ENCODE measurements at regions not wholly inside any gene's neighbourhood (a gene's known extent, or its start where the extent isn't known, plus 50 kb on each side); places are given as distances from the start of the nearest gene placed in this dataset.

DNA sequence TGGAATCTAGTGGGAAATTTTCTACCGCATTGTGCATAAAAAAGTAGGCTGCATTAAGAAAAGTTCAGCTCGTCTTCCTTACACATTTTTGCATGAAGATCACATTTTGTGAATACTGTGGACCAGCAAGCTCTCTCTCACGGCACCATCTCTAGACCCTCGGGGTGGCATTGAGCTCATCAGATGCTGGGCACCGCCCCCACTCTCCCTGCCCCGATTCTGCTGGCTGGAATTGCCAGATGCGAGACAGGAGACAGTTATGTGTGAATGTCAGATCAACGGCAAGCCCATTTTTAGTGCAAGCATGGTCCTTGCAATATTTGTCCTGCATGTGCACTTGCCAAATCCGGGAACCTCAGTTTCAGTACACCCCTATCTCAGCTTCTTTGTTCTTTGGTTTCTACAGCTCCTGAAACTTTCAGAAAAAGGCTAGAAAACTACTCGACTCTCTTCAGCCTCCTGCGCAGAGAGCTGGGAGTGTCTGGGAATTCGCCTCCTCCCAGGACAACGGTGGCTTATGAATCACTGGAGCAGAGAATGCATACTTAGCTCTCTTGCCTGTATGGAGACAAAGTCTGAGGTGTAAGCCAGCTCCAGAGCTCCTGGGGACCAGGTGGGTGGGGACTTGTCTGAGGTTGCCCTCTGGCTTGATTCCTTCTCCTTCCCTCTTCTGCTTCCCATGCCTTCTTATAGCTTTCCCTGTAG is 285.2 kb upstream of the ATP10A start:
- Histone ChIP-seq H3K9ac (ENCODE audit: low read length) (no peak overlapping the region), H3K4me2 (replicated peaks; ENCODE audit: low read depth, low read length, poor library complexity, severe bottlenecking) (no peak overlapping the region), H3K27me3 (replicated peaks in 1 of 4; ENCODE audit: control extremely low read depth in 1 of 4, control insufficient read depth in 3 of 4, insufficient read depth in 4 of 4, low read length in 3 of 4) (no peaks in the 10 kb centered on the region), H3K4me3 (ENCODE audit: control extremely low read depth in 1 of 5, extremely low read depth in 1 of 5, insufficient read depth in 1 of 5, low read depth in 2 of 5, low read length in 4 of 5) (no peak overlapping the region), H4K20me1 (ENCODE audit: control insufficient read depth, insufficient read depth, low read length, poor library complexity, severe bottlenecking) (no peaks in the 10 kb centered on the region), H3K9me3 (ENCODE audit: control extremely low read depth in 1 of 3, control insufficient read depth in 2 of 3, insufficient read depth in 1 of 3, low read length in 2 of 3) (peaks cover 0 to 3% (median 0%) of the 10 kb centered on the region in 3 donors), H3K36me3 (replicated peaks in 1 of 2; ENCODE audit: control extremely low read depth in 1 of 2, control insufficient read depth in 1 of 2, extremely low read depth in 1 of 2, insufficient read depth in 2 of 2, low read length in 1 of 2) (no peaks in the 10 kb centered on the region), H3K27ac (ENCODE audit: low read length in 2 of 2) (no peak overlapping the region), H2AFZ (ENCODE audit: insufficient read depth, low read depth, low read length, poor library complexity, severe bottlenecking) (no peak overlapping the region), H3K4me1 (ENCODE audit: control insufficient read depth in 2 of 2, insufficient read depth in 2 of 2, low read length in 2 of 2) (no peaks in the 10 kb centered on the region), H3K79me2 (ENCODE audit: control insufficient read depth, insufficient read depth, low read length) (no peaks in the 10 kb centered on the region)
- DNase-seq, result no peak
- 90% methylated on average over 11 of the region's 13 CpGs for WGBS (ENCODE audit: insufficient coverage)
- ATAC-seq (ENCODE audit: low read depth), result no peak
- H3K4me3 Mint-ChIP-seq, result no peak overlapping the region
- intact Hi-C loops (cut with micrococcal nuclease), result no loop called here
- no peaks in the 10 kb centered on the region for H3K4me1 Mint-ChIP-seq
- no peak overlapping the region for H3K27ac Mint-ChIP-seq
- TF ChIP-seq, protein P1, sequence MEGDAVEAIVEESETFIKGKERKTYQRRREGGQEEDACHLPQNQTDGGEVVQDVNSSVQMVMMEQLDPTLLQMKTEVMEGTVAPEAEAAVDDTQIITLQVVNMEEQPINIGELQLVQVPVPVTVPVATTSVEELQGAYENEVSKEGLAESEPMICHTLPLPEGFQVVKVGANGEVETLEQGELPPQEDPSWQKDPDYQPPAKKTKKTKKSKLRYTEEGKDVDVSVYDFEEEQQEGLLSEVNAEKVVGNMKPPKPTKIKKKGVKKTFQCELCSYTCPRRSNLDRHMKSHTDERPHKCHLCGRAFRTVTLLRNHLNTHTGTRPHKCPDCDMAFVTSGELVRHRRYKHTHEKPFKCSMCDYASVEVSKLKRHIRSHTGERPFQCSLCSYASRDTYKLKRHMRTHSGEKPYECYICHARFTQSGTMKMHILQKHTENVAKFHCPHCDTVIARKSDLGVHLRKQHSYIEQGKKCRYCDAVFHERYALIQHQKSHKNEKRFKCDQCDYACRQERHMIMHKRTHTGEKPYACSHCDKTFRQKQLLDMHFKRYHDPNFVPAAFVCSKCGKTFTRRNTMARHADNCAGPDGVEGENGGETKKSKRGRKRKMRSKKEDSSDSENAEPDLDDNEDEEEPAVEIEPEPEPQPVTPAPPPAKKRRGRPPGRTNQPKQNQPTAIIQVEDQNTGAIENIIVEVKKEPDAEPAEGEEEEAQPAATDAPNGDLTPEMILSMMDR (IDR thresholded peaks at IDR 0.05), result no peak
- no peak for TF ChIP-seq EZH2 (IDR thresholded peaks at IDR 0.05; ENCODE audit: borderline replicate concordance, insufficient read depth, low read depth, low read length, poor library complexity, severe bottlenecking)
- peaks cover 10% of the 10 kb centered on the region for H3K9me3 Mint-ChIP-seq (ENCODE audit: insufficient read depth)
- POLR2A ChIA-PET, result no interaction called here
- CTCF ChIA-PET, result no interaction called here
- H3K27me3 Mint-ChIP-seq, result peaks cover 3% of the 10 kb centered on the region

DNA sequence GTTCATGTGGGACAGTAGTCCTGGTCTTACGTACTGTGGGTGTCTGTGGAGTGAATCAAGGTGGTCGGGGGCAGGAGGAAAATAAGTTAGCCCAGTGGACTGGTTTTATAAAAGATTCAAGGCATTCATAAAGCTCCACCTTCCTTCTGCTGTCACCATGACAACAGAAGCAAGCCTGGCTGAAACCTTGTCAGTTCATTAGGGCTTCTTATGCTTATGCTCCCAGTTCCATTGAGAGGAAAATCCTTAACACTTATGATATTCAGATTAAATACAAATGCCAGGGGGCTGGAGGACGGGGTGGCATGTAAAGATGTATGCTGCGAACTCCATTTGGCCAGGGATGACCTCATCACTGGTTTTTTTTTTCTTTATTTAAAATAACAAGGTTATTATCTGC is 283.1 kb upstream of the ATP10A start:
- Mint-ChIP-seq H3K27ac (no peak overlapping the region), H3K9me3 (ENCODE audit: insufficient read depth) (peaks cover 5% of the 10 kb centered on the region), H3K4me3 (no peak overlapping the region), H3K27me3 (peaks cover 3% of the 10 kb centered on the region), H3K4me1 (no peaks in the 10 kb centered on the region)
- Histone ChIP-seq H3K79me2 (ENCODE audit: control insufficient read depth, insufficient read depth, low read length) (no peaks in the 10 kb centered on the region), H3K9me3 (ENCODE audit: control extremely low read depth in 1 of 3, control insufficient read depth in 2 of 3, insufficient read depth in 1 of 3, low read length in 2 of 3) (peaks cover 0 to 3% (median 0%) of the 10 kb centered on the region in 3 donors), H3K27me3 (replicated peaks in 1 of 4; ENCODE audit: control extremely low read depth in 1 of 4, control insufficient read depth in 3 of 4, insufficient read depth in 4 of 4, low read length in 3 of 4) (no peaks in the 10 kb centered on the region), H2AFZ (ENCODE audit: insufficient read depth, low read depth, low read length, poor library complexity, severe bottlenecking) (no peak overlapping the region), H4K20me1 (ENCODE audit: control insufficient read depth, insufficient read depth, low read length, poor library complexity, severe bottlenecking) (no peaks in the 10 kb centered on the region), H3K4me1 (ENCODE audit: control insufficient read depth in 2 of 2, insufficient read depth in 2 of 2, low read length in 2 of 2) (no peaks in the 10 kb centered on the region), H3K4me3 (ENCODE audit: control extremely low read depth in 1 of 5, extremely low read depth in 1 of 5, insufficient read depth in 1 of 5, low read depth in 2 of 5, low read length in 4 of 5) (no peak overlapping the region), H3K9ac (ENCODE audit: low read length) (no peak overlapping the region), H3K27ac (ENCODE audit: low read length in 2 of 2) (no peak overlapping the region), H3K36me3 (replicated peaks in 1 of 2; ENCODE audit: control extremely low read depth in 1 of 2, control insufficient read depth in 1 of 2, extremely low read depth in 1 of 2, insufficient read depth in 2 of 2, low read length in 1 of 2) (no peaks in the 10 kb centered on the region), H3K4me2 (replicated peaks; ENCODE audit: low read depth, low read length, poor library complexity, severe bottlenecking) (no peak overlapping the region)
- no peak for ATAC-seq (ENCODE audit: low read depth)
- TF ChIP-seq EZH2 (IDR thresholded peaks at IDR 0.05; ENCODE audit: borderline replicate concordance, insufficient read depth, low read depth, low read length, poor library complexity, severe bottlenecking), result no peak
- TF ChIP-seq, protein P1 (IDR thresholded peaks at IDR 0.05), result no peak
- CTCF ChIA-PET, result no interaction called here
- no peak for DNase-seq
- POLR2A ChIA-PET, result no interaction called here
- intact Hi-C loops (cut with micrococcal nuclease), result no loop called here
- no CpG with 5 or more reads among the region's 4 CpGs for WGBS (ENCODE audit: insufficient coverage)
